ENCODE measurements at regions not wholly inside any gene's neighbourhood (a gene's known extent, or its start where the extent isn't known, plus 50 kb on each side); places are given as distances from the start of the nearest gene placed in this dataset.
"Not testable (repeated sequence)": the region's sequence is repeated elsewhere in the genome, so short reads cannot be mapped to it uniquely, and the experiment has no call there.

DNA sequence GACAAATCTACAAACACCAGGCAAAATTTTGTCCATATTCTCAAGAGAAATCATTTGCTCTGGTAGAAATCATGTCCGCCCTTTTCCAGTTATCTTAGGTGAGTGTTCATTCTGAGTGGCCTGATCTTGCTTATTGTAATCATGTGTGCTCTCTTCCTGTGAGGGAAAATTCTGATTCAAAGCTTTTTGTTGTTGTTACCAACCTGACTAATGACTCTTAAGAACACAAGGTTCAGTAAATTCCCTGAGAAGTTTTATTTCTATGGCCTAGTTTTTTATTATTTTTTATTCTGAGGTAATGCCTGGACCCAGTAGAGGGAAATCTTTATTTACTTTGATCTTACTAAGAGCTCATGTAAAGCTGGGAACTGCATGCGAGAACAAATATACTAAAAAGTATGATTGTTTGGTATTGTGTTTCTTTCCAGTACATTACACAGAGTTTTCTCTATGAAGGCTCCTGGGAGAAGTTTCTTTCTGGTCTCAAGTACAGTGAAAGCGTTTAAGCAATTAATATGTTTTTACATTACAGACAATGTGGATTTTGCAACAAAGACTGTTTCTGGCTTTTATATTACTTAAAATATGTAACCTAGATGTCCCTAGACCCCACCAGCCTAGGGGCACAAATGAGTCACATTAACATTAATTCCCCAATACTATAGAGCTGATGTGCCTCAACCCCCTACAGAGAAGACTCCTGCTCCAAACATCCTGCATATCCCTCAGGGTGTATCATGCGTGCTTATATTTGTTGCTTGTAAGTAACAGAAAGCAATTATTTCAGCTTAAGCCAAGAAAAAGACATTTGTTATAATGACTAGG is 138.1 kb downstream of the TMEM167A start:
- H3K36me3 Mint-ChIP-seq (ENCODE audit: insufficient read depth): no peaks in the 10 kb centered on the region
- DNase-seq (ENCODE audit: low spot score in 2 of 2) (no peak), ATAC-seq (replicated peaks; ENCODE audit: extremely low read depth, poor library complexity, severe bottlenecking) (no peak)
- H3K4me1 Mint-ChIP-seq: no peaks in the 10 kb centered on the region
- H3K27ac Mint-ChIP-seq (ENCODE audit: low read depth): no peak overlapping the region
- H3K27me3 Mint-ChIP-seq: no peaks in the 10 kb centered on the region
- no peaks in the 10 kb centered on the region for H3K9me3 Mint-ChIP-seq
- H3K4me3 Mint-ChIP-seq: no peak overlapping the region

DNA sequence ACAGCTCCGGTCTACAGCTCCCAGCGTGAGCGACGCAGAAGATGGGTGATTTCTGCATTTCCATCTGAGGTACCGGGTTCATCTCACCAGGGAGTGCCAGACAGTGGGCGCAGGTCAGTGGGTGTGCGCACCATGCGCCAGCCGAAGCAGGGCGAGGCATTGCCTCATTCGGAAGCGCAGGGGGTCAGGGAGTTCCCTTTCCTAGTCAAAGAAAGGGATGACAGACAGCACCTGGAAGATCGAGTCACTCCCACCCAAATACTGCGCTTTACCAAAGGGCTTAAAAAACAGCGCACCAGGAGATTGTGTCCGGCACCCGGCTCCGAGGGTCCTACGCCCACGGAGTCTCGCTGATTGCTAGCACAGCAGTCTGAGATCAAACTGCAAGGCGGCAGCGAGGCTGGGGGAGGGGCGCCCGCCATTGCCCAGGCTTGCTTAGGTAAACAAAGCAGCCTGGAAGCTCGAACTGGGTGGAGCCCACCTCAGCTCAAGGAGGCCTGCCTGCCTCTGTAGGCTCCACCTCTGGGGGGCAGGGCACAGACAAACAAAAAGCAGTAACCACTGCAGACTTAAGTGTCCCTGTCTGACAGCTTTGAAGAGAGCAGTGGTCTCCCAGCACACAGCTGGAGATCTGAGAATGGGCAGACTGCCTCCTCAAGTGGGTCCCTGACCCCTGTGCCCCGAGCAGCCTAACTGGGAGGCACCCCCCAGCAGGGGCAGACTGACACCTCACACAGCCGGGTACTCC is 144.5 kb downstream of the TMEM167A start:
- not testable (repeated sequence) for ATAC-seq (replicated peaks; ENCODE audit: extremely low read depth, poor library complexity, severe bottlenecking); DNase-seq (ENCODE audit: low spot score in 2 of 2); H3K4me1 Mint-ChIP-seq; H3K27ac Mint-ChIP-seq (ENCODE audit: low read depth); H3K4me3 Mint-ChIP-seq; H3K36me3 Mint-ChIP-seq (ENCODE audit: insufficient read depth); H3K9me3 Mint-ChIP-seq
- H3K27me3 Mint-ChIP-seq: peaks cover 24% of the 10 kb centered on the region

DNA sequence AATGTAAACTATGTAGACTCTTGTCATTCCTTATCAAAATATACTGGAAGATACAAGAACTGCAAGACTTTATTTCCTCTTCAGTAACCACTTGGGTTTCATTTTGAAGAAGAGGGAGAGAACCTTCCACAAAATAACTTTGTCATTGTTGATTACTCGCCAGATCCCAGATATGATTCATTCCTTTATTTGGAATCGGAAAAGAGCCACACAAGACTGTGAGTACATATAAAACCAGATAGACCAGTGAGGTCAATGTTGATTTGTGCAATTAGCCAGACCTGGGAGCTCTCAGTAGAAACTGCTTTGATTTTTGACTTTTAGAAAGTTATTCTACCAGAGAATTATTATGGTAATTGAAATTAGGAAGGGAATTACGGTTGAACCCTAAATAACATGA is 146.1 kb downstream of the TMEM167A start:
- no peaks in the 10 kb centered on the region for H3K36me3 Mint-ChIP-seq (ENCODE audit: insufficient read depth)
- H3K4me3 Mint-ChIP-seq: no peak overlapping the region
- DNase-seq (ENCODE audit: low spot score in 2 of 2): no peak
- no peaks in the 10 kb centered on the region for H3K9me3 Mint-ChIP-seq
- ATAC-seq (replicated peaks; ENCODE audit: extremely low read depth, poor library complexity, severe bottlenecking): no peak
- H3K27me3 Mint-ChIP-seq: peaks cover 24% of the 10 kb centered on the region
- no peak overlapping the region for H3K27ac Mint-ChIP-seq (ENCODE audit: low read depth)
- no peaks in the 10 kb centered on the region for H3K4me1 Mint-ChIP-seq

DNA sequence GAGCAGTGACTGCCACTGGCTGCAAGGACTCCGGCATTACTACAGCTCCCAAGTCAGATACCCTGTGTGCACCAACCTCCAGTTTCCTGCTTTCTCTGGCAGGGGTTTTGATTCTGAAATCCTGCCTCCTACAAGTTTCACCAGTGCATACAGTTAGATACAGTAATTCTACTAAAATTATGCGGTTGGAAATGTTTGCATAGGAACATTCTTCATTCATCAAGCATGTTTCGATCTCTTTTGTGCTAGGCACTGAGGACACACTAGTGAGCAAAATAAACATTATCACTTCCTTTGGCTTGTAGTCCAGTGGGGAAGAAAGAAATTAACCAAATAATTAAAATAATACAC is 152.2 kb downstream of the TMEM167A start:
- Mint-ChIP-seq H3K27ac (ENCODE audit: low read depth) (no peak overlapping the region), H3K27me3 (no peaks in the 10 kb centered on the region)
- DNase-seq (ENCODE audit: low spot score in 2 of 2): no peak

DNA sequence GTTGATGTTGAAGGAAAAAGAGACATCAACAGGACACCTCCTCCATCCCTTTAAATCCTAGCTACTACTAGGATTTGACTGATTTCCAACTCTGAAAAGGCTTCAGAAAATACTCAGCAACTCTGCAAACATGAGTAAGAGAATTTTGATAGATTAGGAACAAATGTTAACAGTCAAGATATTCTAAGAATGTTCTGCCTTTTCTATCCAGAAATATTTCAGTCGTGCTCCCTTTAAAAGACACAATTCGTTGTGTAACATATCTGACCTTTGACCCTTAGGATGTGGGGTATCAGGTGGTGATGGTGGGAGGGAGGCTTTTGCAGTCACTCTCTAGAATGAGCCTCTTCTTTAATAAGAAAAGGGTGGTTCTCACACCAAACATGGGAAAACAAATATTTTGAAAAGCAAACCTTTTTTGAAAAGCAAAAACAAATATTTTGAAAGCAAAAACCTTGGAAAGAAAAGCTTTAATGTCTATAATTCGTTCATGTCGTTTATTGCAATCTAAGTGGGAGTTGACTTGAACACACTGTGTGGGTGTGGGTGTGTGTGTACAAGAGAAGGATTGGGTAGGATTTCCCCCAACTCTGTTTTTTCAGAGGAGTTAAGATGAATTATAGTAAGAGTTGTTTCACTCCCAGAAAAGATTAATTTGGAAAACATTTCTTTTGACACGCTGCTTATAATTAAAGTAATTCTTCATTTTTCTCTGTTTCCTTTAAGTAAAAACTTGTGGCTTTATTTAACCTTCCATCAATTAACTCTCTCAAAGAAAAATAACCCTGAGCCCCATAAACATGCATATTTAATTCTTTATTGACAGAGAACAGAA is 152.8 kb downstream of the TMEM167A start:
- Mint-ChIP-seq H3K36me3 (ENCODE audit: insufficient read depth) (no peaks in the 10 kb centered on the region), H3K4me1 (no peaks in the 10 kb centered on the region), H3K4me3 (no peak overlapping the region), H3K9me3 (no peaks in the 10 kb centered on the region), H3K27me3 (no peaks in the 10 kb centered on the region), H3K27ac (ENCODE audit: low read depth) (no peak overlapping the region)
- no peak for DNase-seq (ENCODE audit: low spot score in 2 of 2)
- no peak for ATAC-seq (replicated peaks; ENCODE audit: extremely low read depth, poor library complexity, severe bottlenecking)

More for the DNA sequence above, 152.2 kb downstream of the TMEM167A start:
- Mint-ChIP-seq H3K36me3 (ENCODE audit: insufficient read depth) (no peaks in the 10 kb centered on the region), H3K4me1 (no peaks in the 10 kb centered on the region), H3K4me3 (no peak overlapping the region), H3K9me3 (no peaks in the 10 kb centered on the region)
- ATAC-seq (replicated peaks; ENCODE audit: extremely low read depth, poor library complexity, severe bottlenecking): no peak

DNA sequence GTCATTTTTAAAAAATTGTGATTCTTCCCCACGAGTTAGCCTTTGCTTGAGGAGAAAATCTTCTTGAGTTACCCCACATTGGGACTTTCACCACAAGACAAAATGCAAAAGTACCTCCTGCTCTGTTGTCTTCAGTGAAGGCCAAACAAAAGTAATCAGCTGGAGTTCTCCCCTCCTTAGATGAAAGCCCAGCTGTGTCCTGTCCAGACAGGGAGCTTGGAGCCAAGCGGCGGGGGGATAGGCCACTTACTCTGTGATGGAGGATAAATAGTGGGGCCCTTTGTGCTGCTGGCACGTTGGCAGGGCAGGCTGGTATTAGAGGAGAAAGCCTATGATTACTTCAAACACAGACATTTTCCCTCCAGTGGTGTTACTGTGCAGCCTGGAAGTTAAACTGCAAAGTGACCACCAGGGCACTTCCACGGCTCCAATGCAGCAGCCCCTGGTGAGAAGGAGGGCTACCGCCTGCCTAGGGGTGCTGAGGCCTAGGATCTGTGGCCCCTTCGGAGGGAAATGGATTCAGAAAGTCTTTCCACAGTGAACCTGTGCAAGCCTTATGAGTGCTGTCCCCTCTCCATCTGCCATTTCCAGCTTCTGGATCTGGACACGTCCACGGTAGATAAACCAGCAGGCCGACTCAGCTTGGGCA is 155.0 kb downstream of the TMEM167A start:
- ATAC-seq (replicated peaks; ENCODE audit: extremely low read depth, poor library complexity, severe bottlenecking): no peak
- H3K9me3 Mint-ChIP-seq: no peaks in the 10 kb centered on the region
- no peaks in the 10 kb centered on the region for H3K4me1 Mint-ChIP-seq
- no peaks in the 10 kb centered on the region for H3K27me3 Mint-ChIP-seq
- H3K27ac Mint-ChIP-seq (ENCODE audit: low read depth): no peak overlapping the region
- no peaks in the 10 kb centered on the region for H3K36me3 Mint-ChIP-seq (ENCODE audit: insufficient read depth)
- H3K4me3 Mint-ChIP-seq: no peak overlapping the region
- no peak for DNase-seq (ENCODE audit: low spot score in 2 of 2)

DNA sequence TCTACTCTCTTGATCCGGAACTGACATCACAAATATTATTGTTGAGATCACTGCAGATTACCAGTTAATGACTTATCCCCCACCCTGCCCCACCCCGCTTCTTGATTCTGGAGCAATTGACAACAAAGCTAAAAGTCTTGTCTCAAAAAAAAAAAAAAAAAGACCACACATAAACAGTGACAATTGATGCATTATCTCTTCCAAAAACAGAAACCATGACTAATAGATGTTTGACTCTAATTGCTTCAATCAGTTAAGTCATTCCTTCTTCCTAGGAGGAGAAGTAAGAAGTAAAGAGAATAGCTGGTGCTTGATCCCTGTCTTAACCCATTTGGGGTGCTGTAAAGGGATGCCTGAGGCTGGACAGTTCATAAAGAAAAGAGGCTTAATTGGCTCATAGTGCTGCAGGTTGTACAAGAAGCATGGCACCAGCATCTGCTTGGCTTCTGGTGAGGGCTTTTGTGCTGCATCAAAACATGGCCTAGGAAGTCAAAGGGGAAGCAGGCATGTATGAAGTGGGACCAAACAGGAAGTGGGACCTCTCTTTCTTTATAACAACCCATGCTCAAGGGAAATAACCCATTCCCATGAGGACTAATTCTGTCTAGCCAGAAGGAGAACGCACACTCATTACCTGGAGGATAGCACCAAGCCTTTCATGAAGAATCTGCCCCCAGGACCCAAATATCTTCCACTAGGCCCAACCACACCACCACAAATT is 158.7 kb downstream of the TMEM167A start:
- no peak overlapping the region for H3K4me3 Mint-ChIP-seq
- H3K9me3 Mint-ChIP-seq: peaks cover 16% of the 10 kb centered on the region
- H3K36me3 Mint-ChIP-seq (ENCODE audit: insufficient read depth): no peaks in the 10 kb centered on the region
- no peaks in the 10 kb centered on the region for H3K4me1 Mint-ChIP-seq
- no peak for ATAC-seq (replicated peaks; ENCODE audit: extremely low read depth, poor library complexity, severe bottlenecking)
- no peak overlapping the region for H3K27ac Mint-ChIP-seq (ENCODE audit: low read depth)
- no peak for DNase-seq (ENCODE audit: low spot score in 2 of 2)
- H3K27me3 Mint-ChIP-seq: no peaks in the 10 kb centered on the region

DNA sequence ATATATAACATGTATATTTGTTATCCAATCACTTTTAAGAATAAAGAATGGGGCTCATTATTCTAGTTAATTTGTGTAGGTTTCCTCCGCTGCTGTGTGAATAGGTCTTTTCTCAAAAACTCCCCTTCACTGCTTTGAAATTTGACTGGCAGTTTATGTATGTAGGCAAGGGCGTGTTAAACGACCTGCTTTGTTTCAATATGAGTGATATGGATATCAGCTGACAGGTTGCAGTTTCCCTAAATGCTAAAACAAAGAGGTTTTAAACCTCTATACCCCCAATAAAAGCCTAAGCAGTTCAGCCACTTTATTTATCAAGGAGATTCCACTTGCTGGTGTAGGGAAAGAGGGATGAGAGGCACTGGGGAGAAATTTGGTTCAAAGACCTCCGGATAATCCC is 159.6 kb downstream of the TMEM167A start:
- H3K4me1 Mint-ChIP-seq: no peaks in the 10 kb centered on the region
- no peak for DNase-seq (ENCODE audit: low spot score in 2 of 2)
- H3K36me3 Mint-ChIP-seq (ENCODE audit: insufficient read depth): no peaks in the 10 kb centered on the region
- no peak overlapping the region for H3K4me3 Mint-ChIP-seq
- ATAC-seq (replicated peaks; ENCODE audit: extremely low read depth, poor library complexity, severe bottlenecking): no peak
- H3K9me3 Mint-ChIP-seq: peaks cover 16% of the 10 kb centered on the region
- no peak overlapping the region for H3K27ac Mint-ChIP-seq (ENCODE audit: low read depth)
- H3K27me3 Mint-ChIP-seq: no peaks in the 10 kb centered on the region

DNA sequence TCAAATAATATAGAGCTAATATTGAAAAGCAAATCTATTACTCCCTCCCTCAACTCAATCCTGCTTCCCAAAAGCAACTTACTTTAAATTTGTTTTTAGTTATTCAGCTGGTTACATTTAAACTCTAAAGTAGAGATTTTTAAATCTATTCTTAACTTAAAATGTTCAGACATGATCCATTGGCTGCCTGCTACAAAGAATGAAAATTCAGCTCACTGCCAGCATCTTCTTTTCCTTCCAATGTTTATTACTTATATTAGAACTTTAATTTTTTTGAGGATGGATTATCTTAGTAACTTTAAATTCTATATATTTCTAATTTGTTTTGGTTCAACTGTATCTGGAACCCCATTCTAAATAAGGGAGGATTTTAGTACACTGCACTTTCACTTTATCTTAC is 163.2 kb downstream of the TMEM167A start:
- DNase-seq (ENCODE audit: low spot score in 2 of 2) (no peak), ATAC-seq (replicated peaks; ENCODE audit: extremely low read depth, poor library complexity, severe bottlenecking) (no peak)
- no peaks in the 10 kb centered on the region for H3K36me3 Mint-ChIP-seq (ENCODE audit: insufficient read depth)
- no peak overlapping the region for H3K4me3 Mint-ChIP-seq
- H3K4me1 Mint-ChIP-seq: no peaks in the 10 kb centered on the region
- H3K27ac Mint-ChIP-seq (ENCODE audit: low read depth): no peak overlapping the region
- no peaks in the 10 kb centered on the region for H3K27me3 Mint-ChIP-seq
- peaks cover 16% of the 10 kb centered on the region for H3K9me3 Mint-ChIP-seq

DNA sequence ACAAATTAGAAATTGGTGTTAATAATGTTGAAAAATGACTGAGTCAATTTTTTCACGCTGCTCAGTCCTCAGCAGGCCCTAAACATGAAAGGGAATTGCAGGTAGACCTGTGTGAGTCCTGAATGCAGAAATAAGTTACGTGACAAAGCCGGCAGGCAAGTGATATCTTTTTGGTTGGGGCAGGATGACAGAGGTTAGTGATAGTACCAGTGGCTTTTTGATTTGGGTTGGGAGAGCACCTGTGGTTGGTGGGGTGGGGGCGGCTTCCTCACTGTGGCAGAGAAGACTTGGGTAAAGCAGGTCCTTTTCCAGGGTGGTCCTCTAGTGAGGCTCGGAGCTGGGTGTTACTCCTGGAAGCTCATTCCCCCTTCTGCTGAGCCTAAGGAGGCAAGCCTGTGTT is 164.7 kb downstream of the TMEM167A start:
- DNase-seq (ENCODE audit: low spot score in 2 of 2) (no peak), ATAC-seq (replicated peaks; ENCODE audit: extremely low read depth, poor library complexity, severe bottlenecking) (no peak)
- no peaks in the 10 kb centered on the region for H3K4me1 Mint-ChIP-seq
- no peaks in the 10 kb centered on the region for H3K27me3 Mint-ChIP-seq
- H3K27ac Mint-ChIP-seq (ENCODE audit: low read depth): no peak overlapping the region
- no peaks in the 10 kb centered on the region for H3K36me3 Mint-ChIP-seq (ENCODE audit: insufficient read depth)
- peaks cover 16% of the 10 kb centered on the region for H3K9me3 Mint-ChIP-seq
- H3K4me3 Mint-ChIP-seq: no peak overlapping the region

DNA sequence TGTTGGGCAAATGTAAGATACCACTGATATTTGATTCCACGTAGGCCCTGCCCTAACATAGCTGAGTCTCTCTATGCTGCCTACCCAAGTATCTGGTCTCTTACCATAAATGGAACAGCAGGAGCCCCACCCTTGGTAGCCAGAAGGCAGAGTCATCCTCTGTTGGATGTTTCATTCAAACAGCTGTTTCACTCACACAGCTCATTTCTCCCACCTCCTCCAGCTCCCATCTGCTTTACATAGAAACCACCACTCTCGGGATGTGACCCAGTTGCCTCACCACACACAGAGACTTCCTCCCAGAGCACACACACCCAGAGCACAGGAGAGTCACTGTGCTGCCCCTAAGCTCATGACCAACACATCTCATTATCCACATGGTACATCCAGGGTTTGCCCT is 165.3 kb downstream of the TMEM167A start:
- Mint-ChIP-seq H3K4me1 (no peaks in the 10 kb centered on the region), H3K27me3 (no peaks in the 10 kb centered on the region), H3K36me3 (ENCODE audit: insufficient read depth) (no peaks in the 10 kb centered on the region), H3K4me3 (no peak overlapping the region), H3K27ac (ENCODE audit: low read depth) (no peak overlapping the region), H3K9me3 (peaks cover 16% of the 10 kb centered on the region)
- no peak for ATAC-seq (replicated peaks; ENCODE audit: extremely low read depth, poor library complexity, severe bottlenecking)
- DNase-seq (ENCODE audit: low spot score in 2 of 2): no peak

DNA sequence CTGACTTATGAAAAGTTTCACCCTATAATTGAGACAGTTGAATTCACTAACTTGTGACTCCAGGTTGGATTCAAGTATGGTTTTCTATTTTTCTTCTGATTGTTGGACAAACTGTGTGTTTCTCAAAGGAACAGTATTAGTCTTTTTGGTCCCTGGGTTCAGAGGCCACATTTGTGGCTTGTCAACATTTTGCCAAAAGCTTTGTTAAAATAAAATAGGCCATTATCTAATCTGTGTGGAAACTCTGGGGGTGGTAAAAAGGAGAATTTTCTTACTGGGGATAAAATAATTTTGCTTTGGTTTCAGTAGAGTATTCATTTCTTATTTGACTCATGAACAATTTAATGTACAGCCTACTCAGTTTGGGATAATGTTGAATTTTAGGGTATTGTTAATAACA is 166.3 kb downstream of the TMEM167A start:
- no peak overlapping the region for H3K4me3 Mint-ChIP-seq
- no peaks in the 10 kb centered on the region for H3K4me1 Mint-ChIP-seq
- ATAC-seq (replicated peaks; ENCODE audit: extremely low read depth, poor library complexity, severe bottlenecking): no peak
- H3K27ac Mint-ChIP-seq (ENCODE audit: low read depth): no peak overlapping the region
- no peaks in the 10 kb centered on the region for H3K36me3 Mint-ChIP-seq (ENCODE audit: insufficient read depth)
- peaks cover 11% of the 10 kb centered on the region for H3K9me3 Mint-ChIP-seq
- no peak for DNase-seq (ENCODE audit: low spot score in 2 of 2)
- H3K27me3 Mint-ChIP-seq: no peaks in the 10 kb centered on the region

Measured in central memory CD8-positive, alpha-beta T cell (primary cell).